ENCODE measurements at regions not wholly inside any gene's neighbourhood (a gene's known extent, or its start where the extent isn't known, plus 50 kb on each side); places are given as distances from the start of the nearest gene placed in this dataset.
"Not testable (repeated sequence)": the region's sequence is repeated elsewhere in the genome, so short reads cannot be mapped to it uniquely, and the experiment has no call there.

DNA sequence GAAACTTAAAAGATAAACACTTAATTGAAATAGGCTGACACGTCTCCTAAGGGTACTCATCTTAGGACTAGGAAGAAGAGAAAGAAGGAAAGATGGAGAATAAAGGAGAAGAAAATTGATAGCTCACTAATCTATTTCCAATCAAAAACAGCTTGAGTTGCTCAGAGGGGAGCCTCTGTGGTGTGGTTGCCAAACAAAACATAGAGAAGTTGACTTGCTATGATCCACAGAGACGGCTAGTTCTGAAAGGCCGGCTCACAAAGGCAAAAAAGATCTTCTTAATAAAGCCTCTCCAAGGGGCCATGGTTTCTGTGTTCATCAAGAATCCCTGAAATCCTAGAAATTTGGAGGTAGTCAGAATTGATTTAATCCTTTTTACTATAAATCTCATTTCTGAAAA, 644.1 kb downstream of the LMO4 start:
- no peak for DNase-seq

DNA sequence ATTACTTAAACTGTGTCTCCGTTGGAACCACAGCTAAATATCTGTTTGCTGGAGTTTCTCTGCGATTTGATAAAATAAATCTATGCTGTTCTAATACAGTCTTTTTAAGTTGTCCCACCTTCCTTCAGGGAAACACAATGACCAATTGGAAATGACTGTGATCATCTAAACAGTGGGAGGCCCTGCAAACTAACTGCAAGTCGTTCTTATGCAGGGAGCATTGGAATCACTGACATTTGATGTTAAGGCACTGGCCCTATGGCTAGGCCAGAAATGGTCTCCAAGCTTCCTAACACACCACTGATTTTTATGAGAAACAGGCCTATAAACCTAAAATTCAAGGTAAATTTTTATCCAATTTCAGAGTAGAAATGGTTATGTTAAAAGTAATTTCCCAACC, 645.2 kb downstream of the LMO4 start:
- no peak for DNase-seq

DNA sequence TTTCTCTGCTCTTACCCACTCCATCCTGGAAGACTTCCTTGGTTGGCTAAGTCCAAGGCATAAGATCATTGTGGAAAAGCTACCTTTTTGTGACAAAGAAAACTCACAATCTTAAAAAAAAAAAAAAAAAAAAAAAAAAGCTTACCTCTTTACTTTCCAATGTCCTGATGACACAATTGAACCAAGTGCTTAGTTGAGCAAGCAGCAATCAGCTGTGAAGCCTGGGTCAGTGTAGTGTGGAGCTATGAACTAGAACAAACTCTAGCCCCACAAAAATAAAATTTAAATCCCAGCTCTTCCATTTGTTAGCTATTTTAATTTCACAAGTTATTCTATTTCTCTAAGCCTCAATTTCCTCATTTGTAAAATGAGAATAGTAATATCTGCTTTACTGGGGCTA, 647.6 kb downstream of the LMO4 start:
- no peak for DNase-seq

DNA sequence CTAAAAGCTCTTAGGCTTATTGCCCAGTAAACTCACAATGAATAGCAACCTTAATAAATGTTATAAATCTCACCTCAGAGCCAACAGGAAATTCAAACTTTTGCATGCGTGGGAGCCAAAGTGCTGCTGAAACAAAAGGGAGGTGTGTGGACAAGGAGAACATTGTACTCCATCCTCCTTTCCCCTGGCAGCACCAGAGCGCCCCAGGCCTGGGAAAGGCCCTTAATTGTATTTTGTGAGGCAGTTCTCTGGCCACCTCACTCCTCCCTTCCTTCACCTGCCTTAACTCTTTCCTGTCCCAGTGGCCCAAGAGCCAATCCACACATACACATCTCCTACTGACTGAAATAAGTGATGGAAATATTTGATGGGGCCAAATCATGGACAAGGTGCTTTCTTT, 648.5 kb downstream of the LMO4 start:
- DNase-seq = no peak

DNA sequence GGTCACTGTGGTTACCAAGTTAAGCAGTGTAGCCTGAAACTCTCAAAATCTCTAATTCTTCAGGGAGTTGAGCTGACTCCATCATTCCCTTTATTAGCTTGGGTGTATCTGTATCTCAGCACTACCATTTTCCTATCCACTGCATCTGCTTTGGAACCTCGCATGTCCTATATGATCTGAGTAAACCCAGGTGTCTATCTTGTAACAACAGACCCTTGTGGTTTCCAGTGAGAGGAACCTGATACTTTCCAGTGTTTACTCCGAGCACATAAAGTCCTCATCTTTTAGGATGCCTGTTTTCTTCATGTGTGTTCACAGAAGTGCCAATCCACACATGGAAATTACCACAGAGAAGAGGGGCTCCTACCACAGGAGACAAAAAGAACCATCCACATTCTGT, 650.4 kb downstream of the LMO4 start:
- DNase-seq = peak in 1 of 3 experiments; percentile 32

DNA sequence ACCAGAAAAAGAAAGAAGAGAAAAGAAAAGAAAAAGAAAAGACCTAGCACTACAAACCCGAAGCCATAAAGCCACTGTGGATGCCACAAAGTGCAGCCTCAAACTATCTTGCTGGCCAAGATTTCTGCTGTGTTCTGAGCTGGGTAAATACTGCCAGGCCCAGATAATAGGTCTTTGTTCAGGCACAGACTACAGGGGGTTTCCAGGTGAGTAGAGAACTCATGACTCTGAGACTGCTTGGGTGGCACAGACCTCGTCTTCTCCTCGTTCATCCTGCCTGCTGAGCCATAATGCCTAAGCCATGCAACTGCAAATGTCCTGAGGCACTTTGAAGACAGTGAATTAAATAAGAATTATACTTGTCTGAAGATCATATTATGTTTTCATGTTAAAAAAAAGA, 651.8 kb downstream of the LMO4 start:
- DNase-seq = peak in 2 of 3 experiments; percentile 1 to 3

DNA sequence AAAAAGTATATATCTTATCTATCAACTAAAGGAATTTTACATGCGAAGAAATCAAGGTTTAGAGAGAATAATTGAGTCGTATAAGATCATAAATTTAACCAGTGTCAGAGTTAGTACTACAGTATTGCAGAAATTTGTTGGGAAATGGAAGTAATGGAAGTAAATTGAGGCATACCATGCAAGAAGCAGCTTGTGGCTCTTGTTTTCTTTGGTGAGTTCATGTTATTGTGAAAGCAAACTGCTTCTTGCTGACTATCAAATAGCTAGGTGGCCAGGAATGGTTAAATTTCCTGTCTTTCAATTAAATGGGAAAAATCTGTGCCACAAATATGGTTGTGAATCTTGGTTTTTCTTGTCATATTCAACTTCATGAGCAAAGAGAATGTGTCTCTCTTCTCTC, 652.7 kb downstream of the LMO4 start:
- no peak for DNase-seq

DNA sequence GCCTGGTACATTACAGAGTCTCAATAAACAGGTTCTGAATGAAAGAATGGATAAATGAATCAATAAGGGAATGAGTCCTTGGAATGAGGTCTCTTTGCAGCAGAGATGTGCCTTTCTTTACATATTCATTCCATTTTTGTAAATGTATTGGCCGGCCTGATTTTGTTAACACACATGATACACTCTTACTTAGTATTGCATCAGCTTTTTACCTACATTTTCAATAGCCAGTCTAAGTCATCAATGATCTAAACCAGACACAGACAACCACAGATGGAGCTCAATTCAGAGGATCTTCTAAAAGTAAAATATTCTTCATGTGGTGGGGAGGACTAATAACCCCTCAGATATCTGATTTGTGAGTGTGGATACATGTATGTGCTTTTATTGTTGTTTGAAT, 653.1 kb downstream of the LMO4 start:
- DNase-seq = no peak

DNA sequence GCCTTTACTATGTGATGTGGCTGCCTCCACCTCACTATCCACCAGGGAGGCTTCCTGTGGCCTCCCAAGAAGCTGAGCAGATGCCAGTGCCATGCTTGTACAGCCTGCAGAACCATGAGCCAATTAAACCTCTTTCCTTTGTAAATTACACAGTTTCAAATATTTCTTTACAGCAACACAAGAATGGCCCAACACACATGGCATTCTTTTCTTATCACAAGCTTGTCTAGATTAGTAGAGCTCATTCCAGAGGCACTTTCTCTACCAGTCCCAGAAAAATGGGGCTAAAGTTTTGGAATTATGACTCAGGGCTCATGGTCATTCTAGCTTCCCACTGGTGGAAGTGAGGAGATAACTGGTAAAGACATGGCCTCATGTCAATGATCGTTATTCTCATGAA, 655.2 kb downstream of the LMO4 start:
- DNase-seq = no peak

DNA sequence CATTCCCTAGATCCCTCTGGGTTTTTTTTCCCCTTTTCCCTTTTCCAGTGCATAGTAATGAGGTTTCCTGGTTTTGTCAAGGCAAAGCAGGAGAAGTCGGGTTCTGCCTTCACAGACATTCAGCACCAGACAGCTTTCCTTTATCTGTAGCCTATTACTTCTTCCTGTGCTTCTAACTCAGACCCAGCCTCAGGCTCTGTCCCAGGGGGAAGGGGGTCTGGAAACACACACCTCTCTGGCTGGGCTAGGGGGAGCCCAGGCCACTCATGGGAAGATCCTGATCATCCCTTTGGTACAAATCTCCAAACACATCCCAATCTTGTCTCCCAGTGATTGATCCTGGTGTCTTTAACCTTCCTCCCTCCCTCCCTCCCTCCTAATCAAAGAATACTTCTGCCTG, 656.4 kb downstream of the LMO4 start:
- DNase-seq = no peak

DNA sequence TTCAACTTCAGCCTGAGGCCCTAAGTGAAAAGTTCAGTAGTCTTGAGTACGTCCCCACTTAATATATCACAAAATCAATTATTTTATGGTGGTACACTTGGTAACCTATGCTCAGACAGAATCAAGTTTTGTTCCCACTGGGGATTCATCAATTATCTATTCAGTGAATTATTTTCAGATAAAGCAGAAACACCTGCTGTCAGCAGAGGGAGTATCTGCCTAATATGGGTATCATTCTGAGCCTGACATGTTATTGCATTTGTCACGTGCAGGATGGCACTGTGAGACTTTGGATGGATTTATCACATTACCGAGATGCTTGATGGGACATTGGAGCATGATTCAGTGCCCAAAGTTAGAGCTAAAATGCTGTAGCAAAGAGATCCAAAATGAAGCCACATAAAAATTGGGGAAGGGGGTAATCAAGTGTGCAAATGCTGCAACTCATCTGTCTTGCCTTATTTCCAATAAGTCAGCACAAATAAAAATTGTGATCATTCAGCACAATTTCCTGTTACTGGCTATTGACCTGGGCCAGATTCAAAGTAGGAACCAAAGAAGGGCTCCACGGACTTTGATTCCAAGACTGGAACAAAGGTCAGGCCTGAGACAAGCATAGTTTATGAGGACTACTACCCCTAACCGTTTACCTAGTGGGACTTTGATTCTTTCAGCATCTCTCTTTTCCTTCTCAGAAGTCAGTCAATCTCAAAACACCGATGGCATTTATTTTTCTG, 657.6 kb downstream of the LMO4 start:
- DNase-seq = peak in 1 of 3 experiments; percentile 18

DNA sequence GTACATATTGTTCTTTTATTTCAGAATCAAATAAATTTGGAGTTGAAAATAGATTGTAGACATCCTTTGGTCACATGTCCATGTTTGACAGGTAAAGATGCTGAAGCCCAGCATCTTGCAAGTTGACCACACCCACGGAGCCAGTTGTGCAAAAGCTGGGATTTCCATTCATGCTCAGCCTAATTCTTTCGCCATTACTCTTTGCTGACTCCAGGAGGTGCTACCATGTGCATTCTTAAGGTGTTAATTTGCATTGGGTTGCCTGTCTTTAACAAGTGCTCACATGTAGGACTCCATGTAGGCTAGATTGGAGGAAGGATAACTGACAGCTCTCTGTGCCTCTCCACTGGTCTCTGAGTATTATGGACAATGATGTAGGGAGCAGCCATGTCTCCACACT, 660.7 kb downstream of the LMO4 start:
- no peak for DNase-seq

DNA sequence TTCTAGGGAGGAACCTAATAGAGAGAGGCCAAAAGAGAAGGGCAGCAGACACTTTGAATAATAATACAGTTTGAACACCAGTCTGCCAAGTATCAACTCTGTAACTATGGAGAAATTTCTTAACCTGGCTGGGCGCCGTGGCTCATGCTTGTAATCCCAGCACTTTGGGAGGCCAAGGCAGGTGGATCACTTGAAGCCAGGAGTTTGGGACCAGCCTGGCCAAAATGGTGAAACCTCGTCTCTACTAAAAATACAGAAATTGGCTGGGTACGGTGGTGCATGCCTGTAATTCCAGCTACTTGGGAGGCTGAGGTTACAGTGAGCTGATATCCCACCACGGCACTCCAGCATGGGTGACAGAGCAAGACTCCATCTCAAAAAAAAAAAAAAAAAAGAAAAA, 663.9 kb downstream of the LMO4 start:
- DNase-seq = not testable (repeated sequence)

DNA sequence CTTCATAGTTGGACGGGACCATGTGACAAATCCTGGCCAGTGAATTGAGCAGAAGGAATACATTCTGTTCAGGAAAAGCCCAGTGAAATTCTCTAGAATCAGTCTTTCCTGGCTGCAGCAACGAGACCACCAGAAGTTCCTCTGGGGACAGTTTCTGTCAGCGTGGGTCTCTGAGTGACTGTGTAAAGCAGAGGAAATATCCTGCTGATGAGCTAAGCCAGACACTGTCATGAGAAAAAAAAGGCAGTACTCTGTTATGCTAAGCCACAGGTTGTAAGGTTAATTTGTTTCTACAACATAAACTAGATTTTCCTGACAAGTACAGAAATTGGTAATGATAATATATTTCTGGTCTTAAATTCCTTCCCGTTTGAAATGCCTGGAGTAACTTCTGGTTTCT, 664.4 kb downstream of the LMO4 start:
- no peak for DNase-seq

DNA sequence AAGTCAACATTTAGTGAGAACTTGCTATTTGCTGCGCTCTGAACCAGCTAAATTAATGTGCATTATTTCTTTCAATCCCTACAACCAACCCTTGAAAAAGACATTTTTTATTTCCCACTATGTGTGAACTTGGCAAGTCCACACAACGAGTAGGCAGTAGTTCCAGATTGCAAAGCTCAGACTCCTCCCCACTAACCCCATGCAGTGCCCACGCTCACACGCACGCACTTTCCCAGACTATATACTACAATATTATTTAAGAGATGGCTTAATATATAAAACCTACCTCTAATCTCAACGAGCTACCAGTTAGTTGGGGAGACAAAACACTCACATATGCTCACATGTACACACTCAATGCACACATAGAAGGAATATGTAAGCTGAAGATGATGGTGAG, 671.2 kb downstream of the LMO4 start:
- DNase-seq = no peak

DNA sequence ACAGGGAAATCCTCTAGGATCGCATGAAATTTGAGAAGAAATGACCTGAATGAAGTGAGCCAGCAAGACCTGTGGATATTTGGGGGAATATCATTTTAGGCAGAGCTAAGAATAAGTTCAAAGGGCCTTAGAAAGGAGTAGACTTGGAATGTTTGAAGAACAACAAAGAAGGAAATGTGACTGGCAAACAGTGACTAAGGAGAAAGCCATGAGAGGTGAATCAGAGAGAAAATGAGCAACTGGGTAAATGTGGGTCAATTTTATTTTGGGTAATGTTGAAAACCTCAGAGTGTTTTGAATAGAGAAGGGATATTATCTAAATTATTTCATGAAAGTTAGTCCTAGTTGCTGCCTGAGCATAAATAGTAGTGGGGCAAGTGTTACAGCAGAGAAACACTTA, 672.8 kb downstream of the LMO4 start:
- no peak for DNase-seq

DNA sequence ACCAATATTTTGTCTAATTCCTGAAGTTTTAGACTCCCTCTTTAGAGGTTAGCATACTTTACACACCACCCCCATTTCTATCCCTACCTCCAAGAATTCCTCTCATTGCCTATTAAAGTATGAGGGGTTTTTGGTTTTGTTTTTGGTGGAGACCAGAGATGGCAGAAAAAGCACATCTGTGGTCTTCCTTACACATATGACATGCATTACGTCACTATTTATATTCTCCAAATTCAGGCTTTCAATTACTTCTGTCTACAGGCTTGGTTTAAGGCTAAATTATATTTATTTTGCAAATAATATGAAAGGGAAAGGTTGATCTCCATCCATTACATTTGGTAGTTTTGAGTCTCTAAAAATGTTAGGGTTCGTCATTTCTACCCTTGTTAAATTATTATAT, 674.6 kb downstream of the LMO4 start:
- DNase-seq = no peak

DNA sequence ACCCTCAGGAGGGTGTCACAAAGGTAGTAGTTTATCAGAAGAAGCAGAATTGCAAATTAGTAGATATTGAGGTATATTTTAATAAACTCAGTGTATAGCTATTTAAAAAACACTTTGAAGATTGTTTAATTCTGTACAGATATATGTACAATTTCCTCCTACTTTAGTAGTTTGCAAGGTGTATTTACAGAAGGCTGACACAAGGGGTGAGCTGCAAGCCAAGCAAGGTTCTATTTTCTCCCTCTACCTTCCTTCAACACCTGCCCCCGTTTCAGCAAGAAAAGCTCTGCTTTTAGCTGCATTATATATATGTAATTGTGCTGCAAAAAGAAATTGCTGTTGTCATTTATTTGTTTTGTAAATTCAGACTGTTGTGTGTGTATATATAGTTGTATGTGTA, 674.2 kb upstream of the PKN2 start:
- DNase-seq = no peak

DNA sequence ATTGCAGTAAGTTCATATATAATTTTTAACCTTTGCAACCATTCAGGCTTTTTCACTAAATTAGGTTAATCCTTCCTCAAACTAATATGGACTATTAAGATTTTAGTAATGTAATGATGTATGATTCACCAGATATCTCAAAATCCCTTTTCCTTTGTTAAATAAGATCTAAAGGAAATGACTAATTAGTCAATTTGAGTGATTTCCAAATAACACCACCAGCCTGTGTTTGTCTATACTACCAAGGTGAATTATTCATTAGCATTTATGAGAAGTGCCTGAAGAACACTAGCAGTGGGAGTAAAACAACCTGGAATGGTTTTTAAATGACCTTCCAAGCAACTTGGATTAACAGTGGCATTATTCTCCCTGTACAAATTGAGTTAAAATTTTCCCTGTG, 670.6 kb upstream of the PKN2 start:
- no peak for DNase-seq

DNA sequence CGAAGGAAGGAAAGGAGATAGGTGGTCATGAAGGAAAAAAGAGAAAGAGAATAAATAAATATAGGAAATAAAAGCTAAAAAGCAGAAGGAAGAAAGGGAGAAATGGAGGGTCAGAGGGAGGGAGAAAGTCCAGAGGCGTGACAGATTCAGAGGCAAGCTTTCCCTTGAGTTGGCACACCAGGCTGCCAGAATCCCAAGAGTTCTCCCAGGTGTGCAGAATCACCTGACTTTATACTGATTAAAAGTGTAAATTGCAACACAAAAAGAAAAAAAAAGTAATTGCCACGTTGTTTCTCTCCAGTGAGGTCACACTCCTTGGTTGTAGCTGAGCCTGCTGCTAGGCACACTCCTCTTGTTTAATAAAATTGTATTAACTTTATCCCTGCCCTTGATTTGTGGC, 669.9 kb upstream of the PKN2 start:
- DNase-seq = no peak

DNA sequence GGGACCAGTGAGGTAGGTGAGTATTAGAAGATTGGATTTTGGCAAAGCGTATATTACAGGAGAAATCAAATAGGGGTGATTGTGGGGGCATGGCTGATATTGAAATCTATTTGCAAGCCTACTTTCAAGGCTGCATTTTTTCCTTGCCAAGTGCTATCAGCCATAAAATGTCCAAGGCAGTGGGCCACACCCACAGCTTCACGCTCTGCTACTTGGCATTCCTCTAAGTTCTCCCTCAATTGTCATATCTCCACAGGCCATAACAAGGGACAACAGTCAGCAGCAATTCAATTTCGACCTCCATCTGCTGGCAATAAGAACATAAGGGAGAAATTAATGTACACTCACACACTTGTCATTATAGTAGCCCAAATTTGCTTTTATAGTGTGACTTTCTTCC, 667.1 kb upstream of the PKN2 start:
- DNase-seq = no peak

DNA sequence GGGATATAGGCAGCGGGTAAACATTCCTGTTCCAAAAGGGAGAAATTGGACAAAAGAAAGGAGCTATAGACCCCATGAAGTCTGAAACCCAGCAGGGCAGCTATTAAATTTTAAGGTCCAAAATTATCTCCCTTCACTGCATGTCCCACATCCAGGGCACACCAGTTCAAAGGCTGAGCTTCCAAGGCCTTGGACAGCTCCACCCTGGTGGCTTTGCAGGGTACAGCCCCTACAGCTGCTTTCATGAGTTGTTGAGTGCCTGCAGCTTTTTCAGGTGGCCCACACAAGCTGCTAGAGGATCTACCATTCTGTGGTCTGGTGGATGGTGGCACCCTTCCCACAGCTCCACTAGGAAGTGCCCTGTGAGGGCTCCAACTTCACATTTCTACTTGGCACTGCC, 662.5 kb upstream of the PKN2 start:
- no peak for DNase-seq

DNA sequence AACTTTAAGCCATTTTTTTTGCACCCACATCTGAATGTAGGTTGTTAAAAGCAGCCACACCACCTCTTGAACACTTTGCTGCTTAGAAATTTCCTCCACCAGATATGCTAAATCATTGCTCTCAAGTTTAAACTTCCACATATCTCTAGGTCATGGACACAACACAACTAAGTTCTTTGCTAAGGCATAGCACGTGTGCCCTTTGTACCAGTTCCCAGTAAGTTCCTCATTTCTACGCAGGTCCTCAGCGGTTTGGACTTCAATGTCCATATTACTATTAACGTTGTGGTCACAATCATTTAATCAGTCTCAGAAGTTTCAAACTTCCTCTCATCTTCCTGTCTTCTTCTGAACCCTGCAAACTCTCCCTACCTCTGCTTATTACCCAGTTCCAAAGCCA, 661.6 kb upstream of the PKN2 start:
- DNase-seq = no peak

DNA sequence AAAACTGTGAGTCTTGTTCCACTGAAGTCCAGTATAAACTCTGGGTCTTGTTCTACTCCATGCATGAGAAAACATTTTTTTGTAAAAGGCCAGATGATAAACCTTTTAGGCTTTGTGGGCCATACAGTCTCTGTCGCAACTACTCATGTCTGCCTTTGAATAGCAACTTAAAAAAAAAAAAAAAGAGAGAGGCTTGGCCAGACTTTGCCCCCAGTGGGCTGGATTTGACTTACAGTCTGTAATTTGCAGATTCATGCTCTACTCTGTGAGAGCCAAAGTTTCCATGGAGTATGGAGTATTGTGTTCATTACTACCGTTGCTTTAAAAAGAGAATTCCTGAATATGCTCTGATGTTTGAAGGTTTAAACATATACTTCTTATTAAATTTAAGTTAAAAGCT, 654.9 kb upstream of the PKN2 start:
- DNase-seq = no peak

DNA sequence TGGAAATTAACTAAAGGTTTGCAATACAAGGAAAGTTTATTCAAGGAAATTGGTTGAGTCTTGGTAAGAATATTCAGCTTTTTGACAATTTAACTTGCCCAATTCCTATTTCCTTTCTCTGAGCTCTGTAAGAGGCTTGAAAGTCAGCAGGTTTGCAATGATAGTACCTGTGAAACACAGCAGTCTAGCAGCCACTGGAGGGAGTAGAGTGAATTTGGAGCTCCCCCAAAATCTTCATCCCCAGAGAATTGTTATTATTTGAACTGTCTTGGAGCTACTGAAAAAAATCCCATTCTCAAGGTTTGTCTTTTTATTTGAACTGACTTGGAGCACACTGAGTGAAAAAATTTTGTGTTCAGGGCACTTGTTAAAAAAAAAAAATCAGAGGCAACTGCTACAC, 654.2 kb upstream of the PKN2 start:
- no peak for DNase-seq

DNA sequence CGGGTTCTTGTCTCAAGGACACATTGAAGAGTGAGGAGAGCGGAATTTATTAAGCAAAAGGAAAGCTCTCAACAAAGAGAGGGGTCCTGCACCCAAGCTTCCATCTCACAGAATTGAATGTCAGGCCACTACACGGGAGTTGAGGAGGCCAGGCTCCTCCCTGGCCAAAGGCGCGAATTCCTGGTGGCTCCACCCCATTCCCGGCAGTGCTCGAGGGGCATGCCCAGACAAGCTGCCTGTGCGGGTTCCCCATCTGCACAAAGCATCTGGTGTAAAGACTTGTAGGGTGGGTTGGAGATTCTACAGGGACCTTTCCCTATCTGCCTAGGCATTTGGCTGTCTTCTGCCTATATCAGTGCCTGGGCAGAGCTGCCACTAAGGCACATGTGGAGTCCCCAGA, 648.5 kb upstream of the PKN2 start:
- DNase-seq = no peak
